NCI-H82 (cell line): ENCODE measurements at regions not wholly inside any gene's neighbourhood (a gene's known extent, or its start where the extent isn't known, plus 50 kb on each side); places are given as distances from the start of the nearest gene placed in this dataset.

Experiments
- DNase-seq: peaks from one replicate; lab custom pipeline; 2025; lab: John Stamatoyannopoulos, UW

DNA sequence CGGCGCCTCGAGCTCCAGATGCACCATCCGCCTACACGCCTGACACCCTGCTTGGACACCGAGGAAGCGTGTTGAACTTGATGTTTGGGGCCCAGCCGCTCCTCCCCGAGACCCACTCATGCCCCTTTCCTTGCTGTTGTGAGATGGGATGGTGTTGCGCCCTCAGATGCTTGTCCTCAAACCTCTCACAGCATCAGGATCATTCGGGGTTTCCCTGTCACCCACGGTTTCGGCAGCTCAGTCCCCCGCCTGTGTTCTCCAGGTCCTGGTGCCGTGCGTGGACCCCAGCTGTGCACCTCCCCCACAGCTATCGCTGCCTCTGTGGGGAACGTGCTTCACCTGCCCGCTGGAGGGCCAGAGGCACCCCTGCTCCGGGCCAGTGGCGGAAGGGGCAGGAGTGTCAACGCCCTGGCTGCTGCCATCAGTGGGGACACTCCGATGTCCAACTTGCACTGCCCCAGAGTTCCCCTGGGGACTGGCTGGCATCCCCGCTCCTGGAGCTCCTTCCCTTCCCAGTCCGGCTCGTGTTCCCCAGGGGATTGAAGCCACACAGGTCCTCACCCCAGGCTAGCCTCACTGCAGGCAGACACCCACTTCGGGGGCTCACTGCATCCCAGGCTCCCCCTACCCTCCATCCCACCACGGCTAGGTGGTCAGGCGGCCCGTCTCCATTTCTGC, 82.3 kb upstream of the ADRA2C start:
- DNase-seq = no peak

DNA sequence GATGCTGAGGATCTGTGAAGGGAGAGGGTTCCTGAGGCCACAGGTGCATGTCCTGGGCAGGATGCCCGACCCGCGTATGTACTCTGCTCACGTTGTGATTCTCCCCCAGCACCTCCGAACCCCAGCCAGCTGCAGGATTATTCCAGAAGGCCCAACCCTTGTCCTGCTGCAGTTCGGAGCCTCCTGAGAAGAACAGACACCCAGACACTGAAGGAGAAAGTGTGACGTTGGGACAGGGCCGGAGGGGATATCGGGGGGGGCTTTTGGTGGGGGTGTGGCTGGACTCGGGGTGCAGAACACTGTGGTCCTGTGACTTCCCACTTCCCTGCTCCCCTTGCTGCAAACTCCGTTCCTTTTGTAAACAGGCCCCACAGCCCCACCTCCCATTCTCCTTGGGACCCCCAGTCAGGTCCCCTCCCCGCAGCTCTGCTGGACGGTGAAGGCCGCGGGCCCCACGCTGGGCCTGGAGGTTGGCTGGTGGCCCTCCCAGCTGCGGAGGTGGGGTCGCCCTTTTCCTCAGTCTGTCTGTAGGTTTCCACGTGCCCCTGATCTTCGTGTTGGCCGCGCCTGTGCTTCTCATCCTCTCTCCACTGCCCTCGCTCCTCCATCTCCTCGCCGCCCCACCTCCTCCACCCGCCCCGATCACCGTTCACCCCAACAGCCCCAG, 83.0 kb upstream of the ADRA2C start:
- no peak for DNase-seq

DNA sequence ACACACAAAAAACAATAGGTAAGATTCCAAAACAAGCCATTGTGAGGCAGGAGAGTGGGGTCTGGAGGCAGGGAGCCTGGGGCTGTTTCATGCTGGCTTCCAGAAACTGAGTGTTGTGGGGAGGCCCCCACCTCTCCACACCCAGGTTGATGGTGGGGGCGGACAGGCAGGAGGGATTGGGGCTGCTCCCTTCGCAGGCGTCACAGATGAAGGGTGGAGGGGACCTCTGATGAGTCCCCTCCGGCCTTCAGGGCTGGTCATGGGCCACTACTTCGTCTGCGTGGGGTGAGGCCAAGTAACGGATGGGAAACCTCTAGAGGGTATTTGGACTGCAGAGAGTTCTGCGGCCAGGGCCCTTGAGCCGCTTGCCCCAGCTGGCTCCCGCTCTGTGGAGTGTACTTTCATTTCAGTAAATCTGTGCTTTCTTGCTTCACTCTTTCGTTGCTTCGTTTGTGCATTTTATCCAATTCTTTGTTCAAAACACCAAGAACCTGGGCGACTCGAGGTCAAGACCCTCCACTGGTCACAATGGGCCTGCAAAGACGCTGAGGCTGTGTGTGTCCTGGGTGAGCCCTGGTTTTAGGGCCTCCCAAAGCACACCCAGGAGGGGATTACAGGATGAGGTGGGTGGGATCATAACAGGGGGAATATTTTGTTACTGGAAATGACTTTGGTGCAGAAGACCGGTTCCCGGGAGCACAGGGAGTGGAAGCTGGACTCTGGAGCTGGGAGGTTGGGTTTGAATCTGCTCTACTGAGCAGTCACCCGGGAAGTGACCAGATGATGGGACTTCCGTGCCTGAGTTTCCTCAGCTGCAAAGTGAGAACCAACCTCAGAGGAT, 83.7 kb upstream of the ADRA2C start:
- DNase-seq = no peak

DNA sequence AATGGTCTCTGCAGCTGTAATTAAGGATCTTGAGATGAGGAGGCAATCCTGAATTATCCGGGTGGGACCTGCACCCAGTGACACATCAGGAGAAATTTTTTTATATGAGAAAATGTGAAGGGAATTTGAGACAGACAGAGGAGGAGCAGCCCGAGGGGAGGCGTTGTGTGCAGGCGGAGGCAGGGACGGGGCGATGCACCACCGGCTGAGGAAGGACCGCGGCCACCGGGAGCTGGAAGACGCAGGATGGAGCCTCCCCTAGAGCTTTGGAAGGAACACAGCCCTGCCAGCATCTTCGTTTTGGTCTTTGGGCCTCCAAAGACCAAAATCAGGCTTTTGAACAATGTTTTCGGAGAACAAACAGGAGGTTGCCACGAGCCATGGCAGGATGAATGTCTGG, 85.0 kb upstream of the ADRA2C start:
- DNase-seq = no peak

DNA sequence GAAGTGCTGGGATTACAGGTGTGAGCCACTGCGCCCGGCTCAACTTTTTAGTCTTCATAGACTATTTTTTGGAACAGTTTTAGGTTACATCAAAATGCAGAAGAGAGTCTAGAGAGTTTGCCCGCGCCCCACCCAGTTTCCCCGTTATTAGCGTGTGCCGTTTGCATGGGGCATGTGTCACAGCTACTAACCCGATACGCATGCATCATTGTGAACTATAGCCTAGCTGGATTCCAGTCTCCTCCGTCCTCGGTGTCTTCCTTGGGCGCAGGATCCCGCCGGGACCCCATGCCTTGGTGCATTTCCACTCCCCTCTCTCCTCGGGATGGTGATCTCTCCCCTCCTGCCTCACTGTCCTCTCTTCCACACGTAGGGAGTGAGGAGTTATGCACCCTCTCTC, 85.5 kb upstream of the ADRA2C start:
- DNase-seq = no peak

DNA sequence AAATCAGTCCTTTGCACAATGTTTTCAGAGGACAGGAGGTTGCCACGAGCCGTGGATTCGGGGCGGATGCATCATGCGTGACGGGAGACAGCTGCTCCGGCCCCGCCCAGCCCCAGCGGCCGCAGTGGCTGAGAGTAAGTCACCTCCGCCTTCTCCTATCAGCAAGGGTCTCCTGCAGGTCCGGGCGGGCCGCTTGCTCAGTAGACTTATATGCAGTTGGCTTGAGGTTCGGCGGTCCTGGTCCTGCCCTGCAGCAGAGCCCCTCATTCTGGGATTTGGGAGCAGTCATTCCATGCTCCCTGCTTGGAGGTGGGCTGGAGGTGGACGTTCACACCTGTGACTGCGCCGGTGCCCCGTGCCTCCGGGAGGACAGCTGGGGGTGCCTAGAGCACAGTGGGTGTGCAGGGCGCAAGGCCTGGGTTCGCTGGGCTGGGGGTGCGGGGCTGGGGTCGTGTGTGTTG, 86.3 kb upstream of the ADRA2C start:
- no peak for DNase-seq

DNA sequence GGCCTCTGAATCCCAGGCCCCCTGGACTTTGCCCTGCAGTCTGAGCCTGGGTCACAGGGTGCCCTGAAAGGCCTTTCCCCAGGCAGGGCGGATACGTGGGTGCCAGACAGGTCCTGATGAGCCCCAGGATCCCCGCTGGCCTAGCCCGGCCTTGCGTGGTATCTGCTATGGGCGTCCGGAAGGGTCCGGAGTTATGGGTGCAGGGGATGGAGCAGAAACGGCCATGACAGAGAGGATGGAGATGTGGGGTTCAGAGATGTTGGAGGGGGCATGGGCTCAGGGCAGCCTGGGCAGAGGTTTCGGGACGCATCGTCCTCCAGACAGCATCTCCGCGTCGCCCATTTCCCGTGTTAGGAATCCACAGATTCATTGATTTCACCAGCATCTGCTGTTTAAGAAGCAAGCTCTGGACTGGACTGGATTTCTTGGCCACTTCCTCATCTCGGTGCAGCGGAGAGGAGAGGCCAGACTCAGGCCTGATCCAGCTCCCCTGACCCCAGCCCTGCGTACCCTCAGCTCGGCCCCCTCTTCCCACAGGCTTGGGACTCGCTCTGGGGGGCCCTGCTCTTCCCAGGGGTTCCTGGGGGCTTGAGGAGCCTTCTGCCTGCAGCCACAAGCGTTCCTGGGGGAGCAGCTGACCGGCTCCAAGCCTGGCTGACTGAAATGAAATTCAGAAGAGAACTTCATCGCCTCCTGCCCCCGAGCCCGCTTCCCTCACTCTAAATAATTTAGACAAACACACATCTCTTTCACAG, 86.9 kb upstream of the ADRA2C start:
- DNase-seq = no peak

DNA sequence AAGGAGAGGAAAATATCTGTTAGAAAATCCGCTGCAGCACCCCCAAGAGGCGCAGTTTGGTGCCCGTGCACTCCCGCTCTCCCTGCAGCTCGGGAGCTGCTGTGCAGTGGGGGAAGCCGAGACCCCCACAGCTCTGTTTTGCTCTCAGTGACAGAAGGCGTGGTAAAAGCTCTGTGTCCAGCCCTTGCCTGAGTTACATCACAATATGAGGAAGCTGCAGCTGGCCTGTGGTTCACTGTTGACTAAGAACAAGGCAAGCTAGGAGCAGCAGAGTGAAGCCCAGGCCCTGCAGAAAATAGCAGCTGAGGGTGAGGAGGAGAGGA, 88.5 kb upstream of the ADRA2C start:
- no peak for DNase-seq

DNA sequence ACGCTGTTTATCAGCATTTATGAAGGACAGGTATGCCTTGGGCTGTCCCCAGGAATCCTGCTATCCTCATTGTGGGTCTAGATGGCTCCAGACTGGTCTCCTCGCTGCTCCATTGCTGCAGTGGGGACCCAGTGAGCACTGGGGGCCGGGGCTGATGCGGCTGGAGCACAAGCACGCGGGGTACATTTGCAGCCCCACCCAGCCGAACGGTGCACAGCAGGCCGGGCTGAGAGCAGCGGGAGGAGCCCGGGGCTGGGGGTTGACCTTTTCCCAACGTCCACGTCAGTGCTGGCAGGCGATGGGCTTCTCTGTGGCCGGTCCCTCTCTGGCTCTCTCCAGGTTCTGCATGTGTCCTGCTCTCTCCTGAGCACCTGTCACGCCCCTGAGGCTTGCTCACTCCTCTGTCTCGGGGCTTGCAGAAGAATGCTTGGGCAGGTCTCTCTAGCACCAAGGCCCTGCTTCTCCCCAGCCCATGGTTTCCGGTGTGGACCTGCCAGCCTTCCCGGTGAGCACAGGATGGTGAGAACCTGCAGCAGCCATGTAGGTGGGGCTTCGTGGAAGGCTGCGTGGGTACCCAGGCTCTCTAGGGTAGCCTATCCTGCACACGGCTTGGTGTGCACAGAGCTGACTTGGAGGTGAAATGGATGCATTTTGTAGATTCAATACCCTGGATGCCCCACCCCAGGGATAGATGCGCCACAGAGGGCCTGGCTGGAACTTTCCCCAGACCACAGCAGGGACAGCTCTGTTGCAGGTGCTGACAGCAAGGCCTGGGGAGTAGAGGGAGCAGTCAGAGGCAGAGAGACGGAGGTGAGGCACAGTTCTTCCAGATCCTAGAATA, 89.1 kb upstream of the ADRA2C start:
- no peak for DNase-seq

DNA sequence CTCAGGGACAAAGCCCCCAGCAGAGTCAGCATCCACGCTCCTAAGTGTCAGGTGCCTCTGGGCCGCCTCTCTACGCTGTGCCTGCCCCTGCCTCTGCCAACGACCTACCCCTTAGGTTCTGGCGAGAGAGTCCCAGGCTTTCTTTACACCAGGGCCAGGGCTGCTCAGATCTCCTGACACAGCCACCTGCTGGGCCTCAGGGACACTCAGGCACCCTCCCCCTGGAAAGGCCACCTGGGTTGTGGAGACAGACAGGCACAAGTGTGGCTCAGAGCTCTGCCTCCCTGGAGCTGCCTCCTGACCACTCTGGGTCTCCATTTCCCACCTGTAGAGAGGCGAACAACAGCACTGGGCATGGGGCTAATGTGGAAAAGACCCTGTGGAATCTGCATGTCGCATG, 90.0 kb upstream of the ADRA2C start:
- DNase-seq = no peak

DNA sequence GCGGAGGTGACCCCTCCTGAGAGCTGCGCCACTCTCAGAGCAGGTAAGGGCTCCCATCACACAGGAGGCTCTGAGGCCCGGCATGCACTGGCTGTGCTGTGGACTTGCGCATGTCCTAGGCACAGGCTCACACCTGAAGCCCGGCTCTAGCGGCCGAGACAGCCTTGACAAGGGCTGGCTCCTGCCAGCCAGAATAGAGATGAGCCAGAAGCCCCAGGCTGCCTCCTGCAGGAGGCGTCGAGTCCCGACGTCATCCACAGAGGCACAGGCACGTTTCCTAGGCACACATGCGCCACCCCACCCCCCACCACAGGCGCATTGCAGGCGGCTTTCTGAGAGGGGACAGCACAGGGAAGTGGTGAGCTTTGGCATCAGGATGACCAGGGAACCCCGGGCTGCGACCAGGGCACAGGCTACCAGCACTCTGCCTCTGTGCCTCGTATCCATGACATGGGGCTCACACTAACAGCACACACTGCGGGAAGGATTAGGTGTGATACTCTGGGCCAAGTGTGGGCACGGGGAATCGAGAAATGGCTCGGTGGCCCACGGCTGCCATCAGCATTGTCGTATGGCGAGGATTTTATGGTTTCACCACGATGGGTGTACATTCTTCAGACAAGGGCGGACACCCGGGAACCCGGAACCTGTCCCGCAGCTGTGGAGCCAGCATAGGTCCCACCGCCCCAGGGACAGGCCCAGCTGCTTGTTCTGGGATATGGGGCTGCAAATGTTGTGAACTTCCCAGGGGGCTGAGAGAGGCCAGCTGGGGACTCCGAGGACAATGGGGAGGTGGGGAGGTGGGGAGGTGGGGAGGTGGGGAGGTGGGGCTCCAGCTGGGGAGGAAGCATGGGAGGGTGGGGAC, 90.7 kb upstream of the ADRA2C start:
- no peak for DNase-seq

DNA sequence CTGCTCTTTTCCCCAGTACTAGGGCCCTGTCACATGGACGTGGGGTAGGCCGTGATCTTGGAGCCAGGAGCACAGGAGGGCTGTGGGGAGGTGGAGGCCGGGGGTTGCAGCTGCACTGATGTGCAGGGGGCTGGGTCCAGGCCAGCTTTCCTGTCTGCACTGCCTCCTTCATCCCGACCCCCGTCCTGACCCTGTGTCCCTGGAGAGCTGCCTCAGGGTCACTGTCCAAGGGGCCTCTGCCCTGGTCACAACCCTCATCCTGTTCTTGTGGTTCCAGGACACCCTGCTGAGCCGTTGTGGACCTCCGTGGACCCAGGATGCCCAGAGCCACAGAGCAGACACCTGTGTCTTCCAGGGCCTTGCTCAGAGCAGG, 91.7 kb upstream of the ADRA2C start:
- no peak for DNase-seq

DNA sequence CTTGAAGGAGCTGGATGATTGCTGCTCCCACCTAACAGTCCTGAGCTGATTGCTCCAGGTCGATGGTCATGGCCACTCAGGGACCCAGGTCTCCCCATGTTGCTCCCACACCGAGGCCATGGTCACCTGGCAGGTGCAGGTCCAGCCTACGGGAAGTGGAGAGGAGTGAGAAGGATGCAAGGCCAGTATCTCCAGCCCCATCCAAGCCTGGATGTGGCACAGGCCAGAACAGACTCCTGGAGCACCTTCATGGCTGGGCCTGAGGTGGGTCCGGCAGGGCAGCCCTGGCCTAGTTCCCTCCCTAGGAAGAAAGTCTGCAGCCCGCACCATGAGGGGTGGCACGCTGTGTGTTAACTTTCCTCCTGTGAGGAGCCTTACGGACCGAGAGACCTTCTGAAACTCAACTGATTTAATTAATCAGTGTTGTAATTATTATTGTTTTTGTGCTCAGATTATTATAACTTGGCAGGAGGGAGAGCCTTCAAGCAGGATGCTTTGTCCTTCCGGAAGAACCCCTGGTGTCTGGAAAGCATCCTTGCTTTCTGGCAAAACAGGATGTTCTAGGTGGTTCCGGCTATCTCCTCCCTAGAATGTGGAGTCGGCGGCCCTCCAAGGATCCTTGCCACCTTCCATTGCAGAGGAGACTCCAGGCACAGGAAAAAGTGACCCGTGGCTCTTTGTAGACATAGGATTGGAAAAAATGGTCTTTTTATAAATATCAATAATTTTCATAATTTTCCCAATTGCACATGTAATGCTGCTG, 92.3 kb upstream of the ADRA2C start:
- no peak for DNase-seq

DNA sequence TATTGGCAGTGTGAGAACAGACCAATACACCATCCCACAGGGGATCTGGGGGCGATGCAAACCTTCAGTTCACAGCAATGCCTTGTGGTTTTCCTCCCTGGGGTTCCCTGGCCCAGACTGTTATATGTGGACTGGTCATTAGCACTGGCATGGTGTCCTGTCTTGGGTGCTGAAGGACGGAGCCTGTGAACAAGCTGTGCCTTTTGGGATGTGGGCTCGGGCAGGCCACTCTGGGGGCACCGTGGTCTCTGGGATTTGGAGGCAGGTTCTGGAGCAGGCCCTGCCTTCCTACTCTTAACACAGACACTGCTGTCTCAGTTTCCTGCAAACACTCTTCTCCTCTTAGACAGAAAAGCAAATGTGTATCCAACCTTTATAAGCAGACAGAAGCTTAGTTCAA, 93.0 kb upstream of the ADRA2C start:
- DNase-seq = no peak

DNA sequence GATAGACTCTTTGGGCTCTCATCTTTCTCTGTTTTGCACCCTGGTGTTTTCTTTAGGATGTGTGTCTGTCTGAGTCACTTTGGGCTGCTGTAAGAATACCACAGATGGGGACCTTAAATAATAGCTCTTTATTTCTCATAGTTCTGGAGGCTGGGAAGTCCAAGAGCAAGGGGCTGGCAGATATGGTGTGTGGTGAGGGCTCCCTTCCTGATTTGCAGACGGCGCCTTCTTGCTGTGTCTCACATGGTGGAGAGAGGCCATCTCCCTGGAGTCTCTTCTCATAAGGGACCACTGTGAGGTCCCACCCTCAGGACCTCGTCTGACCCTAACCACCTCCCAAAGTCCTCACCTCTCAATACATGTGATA, 93.7 kb upstream of the ADRA2C start:
- no peak for DNase-seq

DNA sequence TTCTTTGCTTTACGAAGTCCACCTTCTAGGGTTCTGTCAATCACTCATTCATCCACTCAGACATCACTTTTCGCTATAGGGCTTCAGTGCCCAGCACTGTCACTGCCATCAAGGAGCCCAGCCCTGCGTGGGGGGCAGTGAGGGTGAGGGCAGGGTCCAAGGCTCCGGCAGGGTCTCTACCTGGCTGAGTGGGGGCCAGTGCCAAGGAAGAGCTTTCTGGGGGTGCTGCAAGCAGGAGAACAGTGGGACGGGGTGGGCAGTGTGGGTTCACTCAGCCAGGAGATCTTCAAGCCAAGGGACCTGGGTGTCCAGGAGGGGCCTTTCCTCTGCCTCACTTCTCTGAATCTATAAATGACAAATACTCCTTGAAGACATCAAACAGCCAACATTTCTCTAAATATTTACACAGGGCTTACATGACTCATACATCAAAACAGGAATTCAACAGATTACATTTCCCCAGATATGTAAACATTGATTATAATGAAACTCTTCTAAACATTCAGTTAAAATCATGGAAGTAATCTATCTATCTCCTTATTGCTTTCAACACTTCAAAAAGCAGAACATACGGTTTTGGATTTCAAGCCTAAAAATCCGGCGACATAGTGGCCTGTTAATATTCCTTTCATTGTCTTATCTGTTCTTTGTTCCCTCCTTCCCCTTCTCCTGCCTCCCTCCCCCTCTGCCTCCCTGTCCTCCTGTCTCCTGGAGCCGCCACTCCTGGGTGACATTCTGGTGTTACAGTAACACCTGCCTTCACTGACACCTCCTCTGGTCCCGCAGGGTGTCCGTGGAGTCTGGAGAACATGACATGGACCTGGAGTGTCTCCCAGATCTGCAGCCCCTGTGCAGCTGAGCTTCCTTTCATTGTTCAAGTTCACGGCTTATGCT, 94.4 kb upstream of the ADRA2C start:
- no peak for DNase-seq

DNA sequence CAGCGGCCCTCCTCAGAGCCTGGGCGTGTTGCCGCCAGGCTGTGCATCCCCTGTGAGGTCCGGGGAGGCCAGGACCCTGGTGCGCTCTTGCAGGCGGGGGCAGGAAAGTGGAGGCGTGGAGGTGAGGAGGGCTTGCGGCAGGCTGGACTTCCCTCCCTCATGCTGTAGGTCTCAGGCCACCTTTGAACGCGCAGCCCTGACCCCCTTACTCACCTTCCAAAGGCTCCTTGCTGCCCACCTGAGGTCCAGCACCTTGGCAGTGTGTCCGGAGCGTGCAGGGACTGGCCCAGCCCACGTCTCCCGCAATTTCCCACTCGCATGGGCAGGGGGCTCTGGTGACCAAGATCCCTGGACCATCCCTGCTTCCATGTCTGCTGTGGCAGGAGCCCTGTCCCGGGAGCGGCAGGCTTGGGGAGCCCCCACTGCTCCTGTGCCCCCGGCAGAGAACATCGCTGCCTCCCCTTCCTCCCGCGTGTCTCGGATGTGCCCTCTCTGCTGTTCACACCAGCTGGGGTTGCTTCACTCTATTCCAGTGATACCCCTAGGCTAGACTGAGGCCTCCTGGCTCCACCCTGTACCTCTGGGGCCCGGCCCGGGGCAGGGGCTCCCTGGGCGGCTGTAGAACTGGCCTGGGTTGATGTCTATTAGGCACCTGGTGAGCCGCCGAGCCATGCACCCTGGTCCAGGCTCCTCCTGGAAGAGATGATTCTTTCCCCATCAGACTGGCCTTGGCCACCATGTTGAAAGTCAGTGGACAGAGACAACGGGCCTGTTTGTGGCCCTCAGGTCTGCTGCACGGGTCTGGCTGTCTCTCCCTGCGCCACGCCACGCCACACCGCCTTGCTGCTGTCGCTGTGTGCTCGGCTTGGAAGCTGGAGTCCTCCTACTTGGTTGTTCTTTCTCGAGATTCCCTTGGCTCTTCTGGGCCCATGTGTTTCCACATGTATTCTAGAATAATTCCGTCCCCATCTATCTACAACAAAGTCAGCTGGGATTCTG, 95.4 kb upstream of the ADRA2C start:
- no peak for DNase-seq

DNA sequence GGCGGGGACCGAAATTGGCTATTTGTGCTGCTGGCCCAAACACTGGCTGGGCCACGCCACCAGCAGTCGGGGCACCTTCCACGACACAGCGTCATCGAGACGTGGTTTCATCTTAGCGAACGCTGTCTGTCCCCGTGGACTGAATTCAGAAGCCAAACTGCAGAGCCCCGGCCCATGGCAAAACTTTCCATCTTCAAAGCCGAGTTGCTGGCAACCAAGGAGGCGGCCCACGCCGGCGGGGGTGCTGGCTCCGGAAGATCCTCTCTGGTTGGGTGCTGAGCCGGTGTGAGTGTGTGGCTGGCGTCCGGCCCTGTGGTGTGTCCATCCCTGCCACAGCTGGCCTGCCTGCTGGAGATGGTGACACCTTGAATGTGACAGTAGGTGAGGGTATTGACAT, 96.6 kb upstream of the ADRA2C start:
- DNase-seq = no peak
